ENCODE measurements at regions not wholly inside any gene's neighbourhood (a gene's known extent, or its start where the extent isn't known, plus 50 kb on each side); places are given as distances from the start of the nearest gene placed in this dataset.

DNA sequence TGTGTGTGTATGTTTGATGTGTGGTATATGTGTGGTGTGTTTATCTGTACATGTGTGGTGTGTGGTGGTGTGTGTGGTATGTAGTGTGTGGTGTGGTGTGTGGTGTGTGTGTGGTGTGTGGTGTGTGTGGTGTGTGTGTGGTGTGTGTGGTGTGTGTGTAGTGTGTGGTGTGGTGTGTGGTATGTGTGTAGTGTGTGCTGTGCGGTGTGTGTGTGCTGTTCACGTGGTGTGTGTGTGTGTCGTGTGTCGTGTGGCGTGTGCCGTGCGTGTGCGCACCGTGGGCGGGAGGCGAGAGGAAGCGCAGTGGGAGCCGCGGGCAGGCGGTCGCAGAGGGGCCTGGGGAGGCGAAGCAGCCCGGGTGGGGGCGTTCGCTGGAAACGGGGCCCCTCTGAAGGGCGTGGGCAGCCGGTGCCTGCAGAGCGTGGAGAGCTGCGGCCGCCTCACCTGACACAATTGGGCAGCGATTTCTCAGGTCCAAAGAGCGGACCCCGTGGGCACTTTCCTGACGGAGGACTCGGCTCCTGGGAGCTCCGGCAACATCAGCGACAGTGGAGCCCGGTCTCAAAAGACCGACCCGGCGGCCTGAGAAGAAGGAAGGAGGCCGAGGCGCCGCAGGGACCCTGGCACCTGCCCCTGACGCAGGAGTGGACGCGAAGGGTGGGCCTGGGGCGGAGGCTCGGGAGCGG is 741.1 kb upstream of the SALL3 start:
- Histone ChIP-seq H3K4me2 (ENCODE audit: unreplicated experiment) (no peak overlapping the region), H4K20me1 (ENCODE audit: insufficient read depth) (no peaks in the 10 kb centered on the region), H3K9me3 (ENCODE audit: low read depth) (no peaks in the 10 kb centered on the region), H3K79me2 (ENCODE audit: insufficient read depth) (no peaks in the 10 kb centered on the region), H3F3A (ENCODE audit: insufficient read depth) (no peaks in the 10 kb centered on the region), H2AFZ (no peak overlapping the region), H3K9ac (no peak overlapping the region), H3K27ac (no peak overlapping the region), H3K4me1 (ENCODE audit: insufficient read depth) (no peaks in the 10 kb centered on the region), H3K4me3 (no peak overlapping the region), H3K27me3 (replicated peaks; ENCODE audit: insufficient read depth) (no peaks in the 10 kb centered on the region), H3K9me2 (ENCODE audit: insufficient read depth) (no peaks in the 10 kb centered on the region), H3K36me3 (ENCODE audit: low read depth) (no peaks in the 10 kb centered on the region)
- no peak for TF ChIP-seq EZH2 (IDR thresholded peaks at IDR 0.05; ENCODE audit: insufficient read depth, poor library complexity, severe bottlenecking)
- no peak for TF ChIP-seq EZH2phosphoT487 (IDR thresholded peaks at IDR 0.05; ENCODE audit: insufficient read depth, low read depth)
- DNase-seq: no peak
- WGBS, 2 experiments (ENCODE audit: low coverage in 1 of 2, low lambda C conversion rate in 2 of 2, missing lambda C conversion rate in 2 of 2): 91% methylated on average over 25 to 46 of the region's 46 CpGs
- in situ Hi-C loops (cut with MboI): no loop called here

DNA sequence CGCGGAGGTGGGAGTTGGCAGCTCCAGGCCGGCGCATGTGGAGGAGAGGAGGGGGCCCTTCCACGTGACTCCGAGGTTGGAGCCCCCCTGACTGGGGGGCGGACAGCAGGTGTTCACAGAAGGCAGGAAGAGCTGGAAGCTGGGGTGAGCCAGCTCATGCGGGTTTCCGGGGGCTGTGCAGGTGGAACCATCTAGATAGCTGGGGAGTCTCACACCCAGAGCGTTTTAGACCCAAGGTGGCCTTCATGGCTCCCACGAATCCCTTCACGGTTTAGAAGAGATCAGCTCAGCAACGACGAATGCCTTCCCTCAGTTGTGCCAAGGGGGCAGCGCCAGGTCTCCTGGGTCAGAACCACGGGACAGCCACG is 740.5 kb upstream of the SALL3 start:
- H3K27me3 ChIP-seq (replicated peaks; ENCODE audit: insufficient read depth): no peaks in the 10 kb centered on the region
- H3K9me3 ChIP-seq (ENCODE audit: low read depth): no peaks in the 10 kb centered on the region
- no peak overlapping the region for H3K4me2 ChIP-seq (ENCODE audit: unreplicated experiment)
- in situ Hi-C loops (cut with MboI): no loop called here
- no peak for DNase-seq
- H2AFZ ChIP-seq: no peak overlapping the region
- TF ChIP-seq EZH2 (IDR thresholded peaks at IDR 0.05; ENCODE audit: insufficient read depth, poor library complexity, severe bottlenecking) (no peak), EZH2phosphoT487 (IDR thresholded peaks at IDR 0.05; ENCODE audit: insufficient read depth, low read depth) (no peak)
- no peaks in the 10 kb centered on the region for H4K20me1 ChIP-seq (ENCODE audit: insufficient read depth)
- H3K4me1 ChIP-seq (ENCODE audit: insufficient read depth): no peaks in the 10 kb centered on the region
- 89% methylated on average over 16 to 17 of the region's 17 CpGs for WGBS, 2 experiments (ENCODE audit: low coverage in 1 of 2, low lambda C conversion rate in 2 of 2, missing lambda C conversion rate in 2 of 2)
- no peaks in the 10 kb centered on the region for H3F3A ChIP-seq (ENCODE audit: insufficient read depth)
- H3K4me3 ChIP-seq: no peak overlapping the region
- H3K9me2 ChIP-seq (ENCODE audit: insufficient read depth): no peaks in the 10 kb centered on the region
- no peak overlapping the region for H3K9ac ChIP-seq
- H3K27ac ChIP-seq: no peak overlapping the region
- no peaks in the 10 kb centered on the region for H3K36me3 ChIP-seq (ENCODE audit: low read depth)
- H3K79me2 ChIP-seq (ENCODE audit: insufficient read depth): no peaks in the 10 kb centered on the region

DNA sequence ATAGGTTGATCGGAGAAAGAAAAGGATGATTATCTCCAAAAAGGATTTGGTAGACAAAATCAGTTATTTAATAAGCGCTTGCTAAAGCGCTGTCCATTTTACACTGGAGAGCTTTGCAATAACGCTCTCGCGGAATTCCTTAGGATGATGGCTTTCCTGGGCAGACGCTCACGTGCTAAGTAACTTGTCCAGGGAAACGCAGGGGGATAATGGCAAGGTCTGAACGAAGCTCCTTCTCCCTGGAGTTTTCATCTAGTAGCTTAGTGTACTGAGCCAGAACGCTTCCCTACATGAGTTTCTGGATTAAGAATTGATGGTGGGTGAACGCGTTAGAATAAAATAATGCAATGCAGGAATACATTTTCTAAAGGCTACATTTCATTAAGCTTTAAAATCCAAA is 739.5 kb upstream of the SALL3 start:
- Histone ChIP-seq H3K27me3 (replicated peaks; ENCODE audit: insufficient read depth) (no peaks in the 10 kb centered on the region), H3K79me2 (ENCODE audit: insufficient read depth) (no peaks in the 10 kb centered on the region), H3K4me2 (ENCODE audit: unreplicated experiment) (no peak overlapping the region), H3F3A (ENCODE audit: insufficient read depth) (no peaks in the 10 kb centered on the region), H3K9me2 (ENCODE audit: insufficient read depth) (no peaks in the 10 kb centered on the region), H3K36me3 (ENCODE audit: low read depth) (no peaks in the 10 kb centered on the region), H3K27ac (no peak overlapping the region), H4K20me1 (ENCODE audit: insufficient read depth) (no peaks in the 10 kb centered on the region), H2AFZ (no peak overlapping the region), H3K4me1 (ENCODE audit: insufficient read depth) (no peaks in the 10 kb centered on the region), H3K4me3 (no peak overlapping the region), H3K9me3 (ENCODE audit: low read depth) (no peaks in the 10 kb centered on the region), H3K9ac (no peak overlapping the region)
- in situ Hi-C loops (cut with MboI): no loop called here
- no peak for TF ChIP-seq EZH2 (IDR thresholded peaks at IDR 0.05; ENCODE audit: insufficient read depth, poor library complexity, severe bottlenecking)
- DNase-seq: no peak
- 80 to 82% methylated on average over 13 of the region's 13 CpGs for WGBS, 2 experiments (ENCODE audit: low coverage in 1 of 2, low lambda C conversion rate in 2 of 2, missing lambda C conversion rate in 2 of 2)

DNA sequence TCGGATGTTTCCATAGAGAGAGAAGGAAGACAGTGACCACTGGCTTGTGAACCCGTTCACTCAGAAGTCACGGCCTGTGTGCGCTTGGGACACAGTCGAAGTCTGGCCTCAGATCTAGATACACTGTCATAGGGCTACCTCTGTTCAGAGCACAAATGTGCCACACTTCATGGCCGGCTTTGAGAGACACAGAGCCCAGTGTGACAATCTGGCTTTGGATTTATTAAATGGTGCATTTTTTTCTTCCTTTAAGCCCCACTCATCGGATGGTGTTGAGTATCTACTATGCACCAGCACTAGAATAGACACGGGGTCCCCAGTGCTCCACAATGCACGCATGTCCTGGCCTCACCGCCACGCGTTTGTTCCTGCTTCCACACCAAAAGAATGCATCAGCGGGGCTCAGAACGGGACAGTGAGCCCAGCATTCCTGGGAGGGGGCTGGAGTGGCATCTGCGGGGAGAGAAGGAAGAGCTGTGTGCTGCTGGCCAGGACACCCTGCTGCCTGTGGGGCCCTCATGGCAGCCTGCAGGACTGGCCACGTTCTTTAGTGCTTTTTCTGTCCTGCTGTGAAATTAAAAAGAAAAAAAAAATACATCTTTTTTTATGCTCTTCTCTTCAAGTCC is 738.9 kb upstream of the SALL3 start:
- Histone ChIP-seq H2AFZ (no peak overlapping the region), H3K9me3 (ENCODE audit: low read depth) (no peaks in the 10 kb centered on the region), H3F3A (ENCODE audit: insufficient read depth) (no peaks in the 10 kb centered on the region), H3K4me3 (no peak overlapping the region), H3K27me3 (replicated peaks; ENCODE audit: insufficient read depth) (no peaks in the 10 kb centered on the region), H3K4me2 (ENCODE audit: unreplicated experiment) (no peak overlapping the region), H3K79me2 (ENCODE audit: insufficient read depth) (no peaks in the 10 kb centered on the region), H3K36me3 (ENCODE audit: low read depth) (no peaks in the 10 kb centered on the region), H3K27ac (no peak overlapping the region), H3K4me1 (ENCODE audit: insufficient read depth) (no peaks in the 10 kb centered on the region), H4K20me1 (ENCODE audit: insufficient read depth) (no peaks in the 10 kb centered on the region), H3K9me2 (ENCODE audit: insufficient read depth) (no peaks in the 10 kb centered on the region), H3K9ac (no peak overlapping the region)
- DNase-seq: no peak
- no peak for TF ChIP-seq EZH2phosphoT487 (IDR thresholded peaks at IDR 0.05; ENCODE audit: insufficient read depth, low read depth)
- no peak for TF ChIP-seq EZH2 (IDR thresholded peaks at IDR 0.05; ENCODE audit: insufficient read depth, poor library complexity, severe bottlenecking)
- in situ Hi-C loops (cut with MboI): no loop called here
- 44 to 48% methylated on average over 16 of the region's 16 CpGs for WGBS, 2 experiments (ENCODE audit: low coverage in 1 of 2, low lambda C conversion rate in 2 of 2, missing lambda C conversion rate in 2 of 2)
